Activated T-cell treated with anti-CD3 and anti-CD28 coated beads, Interleukin-2, amount 50 U/mL, for 4 hours (primary cell): ENCODE measurements at regions not wholly inside any gene's neighbourhood (a gene's known extent, or its start where the extent isn't known, plus 50 kb on each side); places are given as distances from the start of the nearest gene placed in this dataset.

Experiments used
- ATAC-seq, 2 donors: fragments of 200-7000 bp; cut with Tn5 transposase; one replicate each; pipeline ENCODE4 v1.10.0; 2021
- DNase-seq: peaks from one replicate; pipeline ENCODE4 v3.0.0-alpha.2; 2020
- H3K27me3 Mint-ChIP-seq: one replicate; pipeline ENCODE4 v1.8.0; 2021; ENCODE audit warnings: low read depth, mixed read lengths
- H3K36me3 Mint-ChIP-seq: one replicate; pipeline ENCODE4 v1.8.0; 2022; ENCODE audit warnings: mixed read lengths; ENCODE audit not compliant: insufficient read depth
- H3K4me1 Mint-ChIP-seq: one replicate; pipeline ENCODE4 v1.8.0; 2021; ENCODE audit warnings: low read depth, mixed read lengths
- H3K4me3 Mint-ChIP-seq: one replicate; pipeline ENCODE4 v1.8.0; 2021; ENCODE audit warnings: mild to moderate bottlenecking, moderate library complexity, mixed read lengths
- H3K9me3 Mint-ChIP-seq: one replicate; pipeline ENCODE4 v1.8.0; 2021; ENCODE audit warnings: mixed read lengths

GRCh38 chr9:107431461-107431860 is 58.1 kb downstream of the KLF4 start:
- H3K4me1 Mint-ChIP-seq = no peaks in the 10 kb centered on the region
- ATAC-seq = no peak
- H3K27me3 Mint-ChIP-seq = peaks cover under 1% of the 10 kb centered on the region
- H3K36me3 Mint-ChIP-seq = no peaks in the 10 kb centered on the region
- H3K9me3 Mint-ChIP-seq = no peaks in the 10 kb centered on the region
- H3K4me3 Mint-ChIP-seq = no peak overlapping the region
- no peak for DNase-seq

- DNase-seq (no peak), ATAC-seq (no peak)
- Mint-ChIP-seq H3K36me3 (no peaks in the 10 kb centered on the region), H3K4me1 (peaks cover 2% of the 10 kb centered on the region), H3K4me3 (no peak overlapping the region), H3K9me3 (no peaks in the 10 kb centered on the region), H3K27me3 (peaks cover 3% of the 10 kb centered on the region)
Observed at GRCh38 chr9:107430071-107430470, 59.5 kb downstream of the KLF4 start.

DNA sequence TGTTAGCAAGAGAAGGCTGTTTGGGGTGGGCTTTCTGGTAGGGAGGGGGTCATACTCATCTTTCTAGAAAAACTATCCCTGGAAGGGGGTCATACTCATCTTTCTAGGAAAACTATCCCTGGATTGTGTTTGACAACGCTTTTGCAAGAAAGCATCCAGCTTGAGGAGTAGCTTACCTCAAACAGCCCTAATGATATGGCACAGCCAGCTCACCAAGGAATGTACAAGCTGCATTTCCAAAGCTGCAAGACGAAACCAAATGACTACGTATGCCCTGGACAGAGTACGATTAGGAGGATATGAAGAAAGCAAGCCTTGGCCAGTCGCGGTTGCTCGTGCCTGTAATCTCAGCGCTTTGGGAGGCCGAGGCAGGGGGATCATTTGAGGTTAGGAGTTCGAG is 63.4 kb downstream of the KLF4 start:
- H3K27me3 Mint-ChIP-seq = peaks cover 12% of the 10 kb centered on the region
- H3K4me1 Mint-ChIP-seq = peaks cover 6% of the 10 kb centered on the region
- H3K9me3 Mint-ChIP-seq = no peaks in the 10 kb centered on the region
- ATAC-seq = no peak
- no peak overlapping the region for H3K4me3 Mint-ChIP-seq
- DNase-seq = no peak
- H3K36me3 Mint-ChIP-seq = no peaks in the 10 kb centered on the region

GRCh38 chr9:107425101-107426025 is 64.2 kb downstream of the KLF4 start:
- Mint-ChIP-seq H3K4me3 (peak overlapping the region; percentile 35), H3K4me1 (peaks cover 6% of the 10 kb centered on the region), H3K36me3 (no peaks in the 10 kb centered on the region), H3K27me3 (peaks cover 12% of the 10 kb centered on the region), H3K9me3 (no peaks in the 10 kb centered on the region)
- ATAC-seq = peak; percentile 72 to 83
- DNase-seq = peak; percentile 30

GRCh38 chr9:107423540-107423939 is 66.0 kb downstream of the KLF4 start:
- Mint-ChIP-seq H3K27me3 (peaks cover 16% of the 10 kb centered on the region), H3K4me3 (no peak overlapping the region), H3K9me3 (no peaks in the 10 kb centered on the region), H3K36me3 (no peaks in the 10 kb centered on the region), H3K4me1 (peaks cover 6% of the 10 kb centered on the region)
- DNase-seq = no peak
- no peak for ATAC-seq

GRCh38 chr9:107422189-107423185 is 67.1 kb downstream of the KLF4 start:
- DNase-seq = no peak
- Mint-ChIP-seq H3K9me3 (no peaks in the 10 kb centered on the region), H3K27me3 (peaks cover 16% of the 10 kb centered on the region)

DNA sequence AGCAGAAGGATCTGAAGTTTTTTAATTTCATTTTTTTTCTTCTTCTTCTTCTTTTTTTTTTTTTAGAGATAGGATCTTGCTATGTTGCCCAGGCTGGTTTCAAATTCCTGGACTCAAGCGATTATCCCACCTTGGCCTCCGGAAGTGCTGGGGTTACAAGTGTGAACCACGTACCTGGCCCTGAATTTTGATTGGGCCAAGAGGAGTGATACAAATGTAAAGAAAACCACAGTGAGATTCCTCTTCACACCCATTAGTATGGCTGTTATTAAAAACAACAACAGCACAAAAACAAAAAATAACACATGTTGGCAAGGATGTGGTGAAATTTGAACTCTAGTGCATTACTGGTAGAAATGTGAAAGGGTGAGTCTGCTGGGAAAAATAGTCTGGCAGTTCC is 79.1 kb downstream of the KLF4 start:
- Mint-ChIP-seq H3K9me3 (no peaks in the 10 kb centered on the region), H3K4me3 (no peak overlapping the region), H3K36me3 (no peaks in the 10 kb centered on the region), H3K27me3 (no peaks in the 10 kb centered on the region), H3K4me1 (no peaks in the 10 kb centered on the region)
- ATAC-seq (no peak), DNase-seq (no peak)

More at GRCh38 chr9:107422189-107423185, 67.1 kb downstream of the KLF4 start:
- Mint-ChIP-seq H3K4me1 (peaks cover 6% of the 10 kb centered on the region), H3K36me3 (no peaks in the 10 kb centered on the region), H3K4me3 (no peak overlapping the region)
- peak in 1 of 2 donors; percentile 44 for ATAC-seq

DNA sequence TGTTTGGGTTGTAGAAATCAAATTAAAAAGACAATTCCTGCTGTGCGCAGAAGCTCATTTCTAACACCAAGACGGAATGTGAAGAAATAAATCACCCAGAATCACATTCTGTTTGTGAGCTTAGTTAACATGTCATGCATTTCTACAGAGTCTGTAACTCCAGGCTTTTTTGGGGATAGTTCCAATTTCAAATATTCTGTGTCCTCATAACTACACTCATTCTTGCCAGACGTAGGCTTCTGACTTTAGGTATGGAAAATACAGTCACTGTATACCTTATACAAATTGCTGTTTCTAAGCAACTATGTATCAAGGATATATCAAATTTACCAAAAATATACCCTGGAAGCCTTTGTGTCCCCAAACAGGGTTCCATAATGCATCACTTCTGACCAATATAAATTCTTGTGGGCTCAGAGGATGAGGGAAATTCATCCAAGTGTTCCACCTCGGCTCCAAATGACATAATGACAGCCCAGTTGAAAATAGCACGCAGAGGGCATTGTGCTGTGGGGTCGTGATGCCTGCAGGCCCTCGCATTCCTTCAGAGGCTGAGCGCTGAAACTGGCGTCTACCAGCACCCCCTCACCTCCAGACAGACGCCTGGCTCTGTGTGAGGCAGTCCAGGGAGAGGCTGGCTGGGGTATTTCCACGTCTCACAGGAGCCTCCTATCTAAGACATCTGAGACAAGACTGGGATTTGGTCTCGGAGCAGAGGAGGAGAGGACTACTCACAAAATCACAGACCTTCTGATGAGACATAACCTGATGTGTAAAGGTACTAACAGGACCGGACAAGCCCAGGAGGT is 79.8 kb downstream of the KLF4 start:
- no peak for DNase-seq
- H3K4me1 Mint-ChIP-seq = no peaks in the 10 kb centered on the region
- H3K9me3 Mint-ChIP-seq = no peaks in the 10 kb centered on the region
- H3K27me3 Mint-ChIP-seq = no peaks in the 10 kb centered on the region
- no peaks in the 10 kb centered on the region for H3K36me3 Mint-ChIP-seq
- H3K4me3 Mint-ChIP-seq = no peak overlapping the region
- no peak for ATAC-seq

GRCh38 chr9:107407675-107408074 is 81.9 kb downstream of the KLF4 start:
- ATAC-seq = no peak
- H3K4me3 Mint-ChIP-seq = no peak overlapping the region
- no peaks in the 10 kb centered on the region for H3K4me1 Mint-ChIP-seq
- H3K27me3 Mint-ChIP-seq = peaks cover 3% of the 10 kb centered on the region
- H3K9me3 Mint-ChIP-seq = no peaks in the 10 kb centered on the region
- DNase-seq = no peak
- H3K36me3 Mint-ChIP-seq = no peaks in the 10 kb centered on the region

- Mint-ChIP-seq H3K27me3 (peaks cover 3% of the 10 kb centered on the region), H3K4me3 (no peak overlapping the region), H3K9me3 (no peaks in the 10 kb centered on the region), H3K4me1 (no peaks in the 10 kb centered on the region), H3K36me3 (no peaks in the 10 kb centered on the region)
- DNase-seq (no peak), ATAC-seq (no peak)
Observed at GRCh38 chr9:107405511-107405910, 84.1 kb downstream of the KLF4 start.

- ATAC-seq (no peak), DNase-seq (no peak)
- no peak overlapping the region for H3K4me3 Mint-ChIP-seq
- peaks cover 3% of the 10 kb centered on the region for H3K27me3 Mint-ChIP-seq
- no peaks in the 10 kb centered on the region for H3K36me3 Mint-ChIP-seq
- H3K4me1 Mint-ChIP-seq = no peaks in the 10 kb centered on the region
- H3K9me3 Mint-ChIP-seq = no peaks in the 10 kb centered on the region
Observed at GRCh38 chr9:107404736-107405135, 84.8 kb downstream of the KLF4 start.

DNA sequence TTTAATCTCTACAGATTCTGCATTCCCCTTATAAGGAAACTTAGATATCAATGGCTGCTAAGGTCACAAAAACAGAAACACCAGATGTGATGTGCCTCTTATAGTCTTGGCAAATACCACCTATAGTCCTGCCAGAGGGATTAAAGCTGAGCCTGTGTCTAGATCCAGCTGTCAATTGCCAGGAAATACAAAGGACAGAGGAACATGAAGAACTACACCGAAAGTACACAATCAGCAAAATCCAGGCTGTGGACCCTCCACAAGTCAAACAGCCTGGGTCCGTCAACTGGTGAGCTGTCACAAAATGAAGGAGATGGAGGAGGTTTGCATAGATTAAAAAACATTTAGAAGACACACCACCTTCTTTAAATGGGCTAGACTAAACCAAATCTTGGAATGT is 85.4 kb downstream of the KLF4 start:
- no peak for ATAC-seq
- no peak overlapping the region for H3K4me3 Mint-ChIP-seq

GRCh38 chr9:107397076-107398044 is 92.2 kb downstream of the KLF4 start:
- no peaks in the 10 kb centered on the region for H3K9me3 Mint-ChIP-seq
- ATAC-seq (no peak), DNase-seq (no peak)
- peaks cover 4% of the 10 kb centered on the region for H3K27me3 Mint-ChIP-seq
- H3K36me3 Mint-ChIP-seq = no peaks in the 10 kb centered on the region
- no peak overlapping the region for H3K4me3 Mint-ChIP-seq
- H3K4me1 Mint-ChIP-seq = no peaks in the 10 kb centered on the region

More for the DNA sequence above, 85.4 kb downstream of the KLF4 start:
- Mint-ChIP-seq H3K27me3 (peaks cover 3% of the 10 kb centered on the region), H3K9me3 (no peaks in the 10 kb centered on the region), H3K4me1 (no peaks in the 10 kb centered on the region), H3K36me3 (no peaks in the 10 kb centered on the region)
- DNase-seq = no peak
